ENCODE measurements at regions not wholly inside any gene's neighbourhood (a gene's known extent, or its start where the extent isn't known, plus 50 kb on each side); places are given as distances from the start of the nearest gene placed in this dataset.

- no peak for TF ChIP-seq TAF1 (IDR thresholded peaks at IDR 0.05; ENCODE audit: low read depth, low read length)
- no peak for TF ChIP-seq POLR2AphosphoS5 (IDR thresholded peaks at IDR 0.05; ENCODE audit: low read depth, low read length)
Measured at GRCh38 chr4:115596265-115597001, 483.0 kb upstream of the NDST4 start.

Data from GM12891 (cell line).